Fibroblast of skin of back (primary cell): ENCODE measurements at regions not wholly inside any gene's neighbourhood (a gene's known extent, or its start where the extent isn't known, plus 50 kb on each side); places are given as distances from the start of the nearest gene placed in this dataset.

Experiments used
- DNase-seq: peaks from one replicate; pipeline ENCODE4 v3.0.0-alpha.2; 2013

DNA sequence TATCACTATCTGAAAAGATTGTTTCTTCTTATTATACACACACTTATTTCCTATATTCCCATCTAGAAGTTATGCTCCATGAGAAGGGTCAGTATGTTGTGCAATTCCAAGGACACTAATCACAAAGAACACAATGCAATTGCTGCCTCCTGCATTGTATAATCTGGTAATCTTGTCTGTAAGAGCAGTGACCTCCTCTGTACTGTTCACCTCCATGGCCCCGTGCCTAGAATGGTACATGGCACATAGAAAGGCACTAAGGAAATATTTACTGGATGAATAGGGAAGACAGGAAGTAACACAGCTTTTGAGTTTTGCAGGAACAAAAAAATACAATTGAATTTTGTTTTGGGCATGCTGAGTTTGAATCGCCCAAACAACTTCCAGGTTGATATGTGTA lies 214.6 kb upstream of the SALL1 start:
- DNase-seq: no peak

DNA sequence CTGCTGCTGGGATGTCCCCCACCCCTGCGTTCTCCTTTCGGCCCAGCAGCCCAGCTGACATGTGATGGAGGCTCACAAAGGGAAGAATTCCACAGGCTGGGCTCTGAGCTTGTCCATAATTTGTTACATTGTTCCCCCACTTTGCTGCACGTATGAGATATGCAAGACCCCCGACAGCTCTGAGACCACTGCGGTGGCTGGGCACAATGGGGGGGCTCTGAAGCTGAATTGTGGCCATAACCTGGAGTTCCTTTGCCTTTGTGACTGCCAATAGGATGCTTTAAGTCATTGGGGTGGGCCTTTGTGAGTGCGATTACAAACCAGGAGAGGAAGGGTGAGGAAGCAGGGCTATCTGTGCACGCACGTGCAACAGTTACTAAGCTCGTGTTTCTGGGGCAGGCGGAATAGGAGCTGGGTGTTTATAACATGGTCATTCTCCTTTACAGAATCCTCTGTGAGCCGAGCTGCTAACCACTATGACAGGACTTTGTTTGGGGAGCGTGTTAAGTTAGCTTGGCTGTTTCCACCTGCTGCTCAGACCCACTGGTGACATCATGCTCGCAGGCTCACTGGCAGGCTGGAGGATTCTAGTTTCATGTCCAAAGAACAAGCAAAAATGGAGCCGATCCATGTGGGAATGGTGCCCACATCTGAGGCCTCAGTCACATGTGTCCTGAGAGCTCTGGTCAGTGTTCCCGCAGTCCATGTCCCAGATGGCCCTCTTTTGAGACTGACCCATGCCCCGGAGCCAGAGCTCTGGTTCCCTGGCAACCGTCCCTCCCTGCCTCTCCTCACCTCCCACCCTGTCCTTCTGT lies 208.3 kb upstream of the SALL1 start:
- no peak for DNase-seq

- no peak for DNase-seq
Measured at GRCh38 chr16:51357839-51358238, 206.8 kb upstream of the SALL1 start.

DNA sequence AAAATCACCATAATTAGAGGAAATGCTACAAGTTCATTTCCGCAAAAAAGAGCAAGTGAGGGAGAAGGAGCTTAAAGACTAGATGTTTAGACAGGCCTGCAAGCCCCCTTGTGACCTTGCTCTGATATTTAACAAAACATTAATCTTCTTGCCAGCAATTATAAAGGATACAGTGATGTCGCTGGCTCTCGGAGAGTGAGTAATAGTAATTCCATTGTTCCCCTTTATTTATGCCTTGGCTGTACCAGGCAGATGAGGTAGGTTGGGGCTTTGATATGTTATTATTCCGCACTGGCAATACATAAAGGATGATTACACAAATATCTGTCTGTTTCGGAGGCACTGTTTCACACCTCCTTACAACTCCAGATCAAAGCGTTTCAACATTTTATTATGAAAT lies 204.8 kb upstream of the SALL1 start:
- DNase-seq: no peak

- no peak for DNase-seq
Measured at GRCh38 chr16:51355195-51355594, 204.1 kb upstream of the SALL1 start.

GRCh38 chr16:51353055-51353454 lies 202.0 kb upstream of the SALL1 start:
- no peak for DNase-seq

DNA sequence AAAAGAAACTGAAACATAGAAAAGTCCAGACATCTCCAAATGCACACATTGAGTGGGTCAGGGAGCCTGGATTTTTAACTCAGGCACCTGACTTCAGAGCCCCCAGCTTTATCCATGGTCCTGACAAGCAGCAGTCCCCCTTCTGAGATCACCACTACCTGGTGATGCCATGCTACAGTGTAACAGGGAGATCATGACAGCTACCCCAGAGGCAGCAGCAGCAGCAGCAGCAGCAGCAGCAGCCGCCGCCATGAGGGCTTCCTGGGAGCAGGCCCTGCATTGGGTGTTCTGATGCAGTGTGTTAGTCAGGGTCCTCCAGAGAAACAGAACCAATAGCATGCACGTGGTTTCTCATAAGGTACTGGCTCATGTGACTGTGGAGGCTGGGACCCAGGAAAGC lies 198.6 kb upstream of the SALL1 start:
- DNase-seq: no peak

GRCh38 chr16:51343411-51343810 lies 192.3 kb upstream of the SALL1 start:
- peak; percentile 16 for DNase-seq

DNA sequence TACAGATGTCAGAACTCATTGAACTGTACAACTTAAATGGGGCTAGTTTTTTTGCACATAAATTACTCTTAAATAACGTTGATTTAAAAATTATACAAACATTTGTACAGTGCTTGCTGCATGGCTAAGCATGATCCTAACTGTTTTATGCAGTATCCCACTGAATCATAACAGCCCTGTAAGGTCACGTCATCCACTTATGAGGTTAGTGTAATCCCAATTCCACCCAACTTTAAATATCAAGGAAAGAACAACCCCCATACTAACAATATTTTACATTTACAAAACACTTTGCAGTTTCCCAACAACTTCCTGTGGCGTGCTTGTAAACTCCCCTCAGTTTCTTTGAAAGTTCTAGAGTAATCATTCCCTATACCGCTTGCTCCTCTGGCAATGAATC lies 190.1 kb upstream of the SALL1 start:
- no peak for DNase-seq

GRCh38 chr16:51337662-51338061 lies 186.6 kb upstream of the SALL1 start:
- no peak for DNase-seq

- DNase-seq: no peak
Measured at GRCh38 chr16:51328733-51329132, 177.7 kb upstream of the SALL1 start.

- DNase-seq: peak; percentile 11
Measured at GRCh38 chr16:51327001-51327400, 175.9 kb upstream of the SALL1 start.

GRCh38 chr16:51326131-51326856 lies 175.2 kb upstream of the SALL1 start:
- peak; percentile 56 for DNase-seq

DNA sequence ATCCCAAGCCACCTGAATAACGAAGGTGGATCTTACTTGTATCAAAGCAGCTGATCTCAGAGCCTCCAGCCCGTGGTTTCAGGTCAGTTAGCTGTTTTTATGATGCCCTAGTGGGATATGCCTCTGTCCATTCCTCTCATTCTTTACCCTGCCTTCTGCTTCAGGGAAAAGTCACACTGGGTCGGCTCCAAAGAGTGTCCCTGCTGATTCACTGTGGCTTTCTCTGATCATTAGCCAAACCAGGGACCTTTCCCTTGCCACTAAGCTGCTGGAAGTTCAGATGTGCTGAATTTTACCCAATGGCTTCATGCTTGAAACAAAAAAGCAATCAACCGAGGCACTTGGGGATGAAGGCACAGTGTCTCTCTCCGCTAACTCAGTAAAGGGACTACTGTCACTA lies 170.2 kb upstream of the SALL1 start:
- no peak for DNase-seq

DNA sequence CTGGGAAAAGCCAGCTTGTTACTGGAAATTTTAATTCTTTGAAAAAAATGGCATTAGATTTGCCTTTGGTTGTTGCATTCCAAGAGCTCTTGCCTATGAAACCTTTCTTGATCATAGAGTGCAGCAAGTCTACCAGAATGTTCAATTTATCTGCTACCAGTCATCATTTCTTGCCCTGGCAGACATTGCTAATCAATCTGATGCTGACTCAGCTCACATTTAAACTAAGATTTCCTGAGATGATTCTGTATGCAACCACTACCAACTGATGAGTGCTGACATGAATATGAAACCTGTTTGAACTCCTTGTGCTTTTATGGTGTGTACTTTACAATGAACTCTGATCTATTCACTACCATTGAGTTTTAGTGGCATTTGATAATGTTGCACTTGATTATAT lies 166.5 kb upstream of the SALL1 start:
- no peak for DNase-seq

DNA sequence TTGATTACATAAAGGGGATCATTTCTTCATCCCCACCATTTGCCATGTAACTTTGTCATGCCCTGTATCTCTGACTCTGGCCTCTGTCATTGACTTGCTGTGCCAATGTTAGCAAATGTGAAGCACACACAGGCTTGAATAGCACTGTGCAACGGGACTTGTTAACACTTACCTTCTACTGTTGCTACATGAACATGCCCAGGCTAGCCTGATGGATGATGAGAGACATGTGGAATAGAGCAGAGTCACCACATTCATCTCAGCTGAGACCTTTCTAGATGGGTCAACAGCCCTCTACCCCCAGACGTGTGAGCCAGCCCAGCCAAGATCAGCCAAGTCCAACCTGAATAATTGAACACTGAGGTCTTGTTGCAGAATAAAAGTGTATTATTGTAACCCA lies 162.1 kb upstream of the SALL1 start:
- no peak for DNase-seq

GRCh38 chr16:51312363-51313150 lies 161.5 kb upstream of the SALL1 start:
- no peak for DNase-seq

DNA sequence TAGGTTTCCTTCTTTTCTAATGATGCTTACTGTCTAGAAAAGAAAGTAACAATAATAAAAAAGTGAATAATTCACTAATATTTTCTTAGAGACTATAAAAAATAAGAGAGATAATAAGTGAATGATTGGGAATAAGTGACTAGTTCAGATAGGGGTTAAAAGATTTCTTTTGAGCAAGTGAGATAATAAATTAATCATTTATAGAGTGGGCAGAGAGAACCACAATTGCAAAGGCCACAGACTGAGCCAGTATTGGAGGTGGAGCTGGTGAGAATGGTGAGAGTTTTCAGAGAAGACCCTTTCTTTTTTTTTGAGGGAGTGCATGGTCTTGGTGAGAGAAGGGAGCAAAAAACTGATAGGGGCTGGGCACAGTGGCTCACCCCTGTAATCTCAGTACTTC lies 159.1 kb upstream of the SALL1 start:
- no peak for DNase-seq

- DNase-seq: no peak
Measured at GRCh38 chr16:51306886-51307595, 156.0 kb upstream of the SALL1 start.

DNA sequence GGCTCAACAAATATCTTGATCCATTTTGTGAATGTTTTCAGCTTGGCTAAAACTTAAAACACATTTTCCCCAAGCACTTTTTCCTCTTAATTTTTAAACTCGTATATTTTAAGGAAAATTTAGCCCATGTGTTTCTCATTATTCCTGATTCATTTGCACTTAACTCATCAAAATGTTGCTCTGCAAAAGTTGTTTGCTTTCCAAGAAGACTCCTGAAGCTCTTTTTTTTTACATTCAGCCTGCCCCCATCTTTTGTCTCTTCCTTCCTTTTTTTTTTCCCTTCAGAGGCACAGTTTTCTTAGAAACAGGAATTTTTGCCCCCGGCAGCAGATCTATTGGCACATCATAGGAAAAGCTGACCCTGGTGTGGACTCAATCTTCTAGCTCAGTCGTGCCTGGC lies 155.0 kb upstream of the SALL1 start:
- DNase-seq: no peak

DNA sequence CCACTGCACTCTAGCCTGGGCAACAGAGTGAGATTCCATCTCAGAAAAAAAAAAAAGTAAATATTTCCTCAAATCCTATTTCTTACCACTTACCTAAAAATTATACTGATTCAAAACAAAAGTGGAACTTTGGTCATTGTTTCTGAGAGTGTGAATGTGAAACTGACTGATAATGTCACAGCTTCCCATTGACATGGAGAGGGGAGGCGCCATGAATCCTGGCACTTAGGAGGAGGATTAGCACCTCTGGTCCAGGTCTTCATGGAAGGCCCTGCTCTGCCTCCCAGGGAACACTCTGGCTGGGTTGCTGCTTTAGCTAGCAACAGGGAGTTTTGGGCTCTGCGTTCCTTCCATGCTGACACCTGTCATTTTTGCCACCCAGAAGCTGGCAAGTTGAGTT lies 154.3 kb upstream of the SALL1 start:
- DNase-seq: no peak

GRCh38 chr16:51302042-51302441 lies 151.0 kb upstream of the SALL1 start:
- DNase-seq: no peak

GRCh38 chr16:51298800-51299199 lies 147.7 kb upstream of the SALL1 start:
- no peak for DNase-seq
